SK-N-SH treated with all-trans-retinoic acid at 6 μM for 48 hours (cell line): ENCODE measurements at regions not wholly inside any gene's neighbourhood (a gene's known extent, or its start where the extent isn't known, plus 50 kb on each side); places are given as distances from the start of the nearest gene placed in this dataset.

Source experiments
- CSDC2 ChIP-seq: fragments of 250-450 bp; sonication (Bioruptor Pico); IDR thresholded peaks from 2 replicates; pipeline ENCODE4 v1.5.0; 2020; ENCODE audit warnings: mild to moderate bottlenecking, moderate library complexity
- PPARA ChIP-seq: fragments of 250-450 bp; sonication (Bioruptor Pico); IDR thresholded peaks from 2 replicates; pipeline ENCODE4 v1.5.0; 2020; ENCODE audit warnings: mild to moderate bottlenecking, borderline replicate concordance
- RARB ChIP-seq: fragments of 250-450 bp; sonication (Bioruptor Pico); IDR thresholded peaks from 2 replicates; pipeline ENCODE4 v1.8.0; 2021; ENCODE audit warnings: mild to moderate bottlenecking, moderate library complexity
- ZFP30 ChIP-seq: fragments of 450-650 bp; formaldehyde crosslinking; IDR thresholded peaks from 2 replicates; pipeline ENCODE4 v1.5.0; 2022; ENCODE audit warnings: mild to moderate bottlenecking, moderate library complexity
- TF ChIP-seq, protein P1 (sequence below): fragments of 250-450 bp; sonication (Bioruptor Pico); IDR thresholded peaks from 2 replicates; pipeline ENCODE4 v1.8.0; 2020; ENCODE audit warnings: mild to moderate bottlenecking, moderate library complexity, borderline replicate concordance

DNA sequence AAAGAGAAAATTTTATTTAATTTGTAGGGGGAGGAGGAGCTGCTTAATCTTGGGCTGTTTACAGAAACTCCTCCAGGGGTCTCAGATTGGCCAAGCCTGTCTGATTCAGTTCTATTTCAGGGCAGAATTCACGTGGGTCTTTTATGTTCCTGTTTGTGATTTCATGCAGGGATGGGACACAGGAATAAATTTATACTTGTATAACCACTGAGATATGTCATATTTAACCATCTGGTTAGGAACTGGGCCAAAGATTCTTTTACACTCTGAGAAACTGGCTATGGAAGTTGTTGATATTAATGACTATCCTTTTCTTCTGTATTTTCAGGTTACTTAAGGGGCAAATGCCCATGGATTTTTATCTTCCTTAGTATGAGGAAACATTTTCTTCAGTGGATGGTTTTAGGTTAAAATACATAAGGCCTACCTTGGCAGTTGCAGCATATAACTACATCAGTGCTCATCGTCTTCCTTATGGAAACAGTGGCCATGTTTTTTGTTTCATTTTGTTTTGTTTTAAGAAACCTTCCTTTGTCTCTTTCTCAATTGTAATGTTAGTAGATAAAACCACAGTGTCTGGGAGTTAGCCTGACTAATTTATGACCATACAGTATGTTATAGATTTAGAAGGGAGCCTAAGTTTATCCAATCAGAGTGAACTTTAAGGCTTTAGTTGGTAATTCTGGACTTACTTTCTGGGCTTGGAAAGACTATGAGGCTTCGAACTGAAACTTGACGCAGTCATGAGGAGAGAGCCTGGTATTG lies 132.4 kb upstream of the ANO3 start:
- TF ChIP-seq, protein P1, sequence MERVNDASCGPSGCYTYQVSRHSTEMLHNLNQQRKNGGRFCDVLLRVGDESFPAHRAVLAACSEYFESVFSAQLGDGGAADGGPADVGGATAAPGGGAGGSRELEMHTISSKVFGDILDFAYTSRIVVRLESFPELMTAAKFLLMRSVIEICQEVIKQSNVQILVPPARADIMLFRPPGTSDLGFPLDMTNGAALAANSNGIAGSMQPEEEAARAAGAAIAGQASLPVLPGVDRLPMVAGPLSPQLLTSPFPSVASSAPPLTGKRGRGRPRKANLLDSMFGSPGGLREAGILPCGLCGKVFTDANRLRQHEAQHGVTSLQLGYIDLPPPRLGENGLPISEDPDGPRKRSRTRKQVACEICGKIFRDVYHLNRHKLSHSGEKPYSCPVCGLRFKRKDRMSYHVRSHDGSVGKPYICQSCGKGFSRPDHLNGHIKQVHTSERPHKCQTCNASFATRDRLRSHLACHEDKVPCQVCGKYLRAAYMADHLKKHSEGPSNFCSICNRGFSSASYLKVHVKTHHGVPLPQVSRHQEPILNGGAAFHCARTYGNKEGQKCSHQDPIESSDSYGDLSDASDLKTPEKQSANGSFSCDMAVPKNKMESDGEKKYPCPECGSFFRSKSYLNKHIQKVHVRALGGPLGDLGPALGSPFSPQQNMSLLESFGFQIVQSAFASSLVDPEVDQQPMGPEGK (CRISPR knock-in tag): no peak
- TF ChIP-seq PPARA (CRISPR knock-in tag) (no peak), RARB (CRISPR knock-in tag) (no peak), ZFP30 (CRISPR knock-in tag) (no peak), CSDC2 (CRISPR knock-in tag) (no peak)
